HG02759 (cell line): ENCODE measurements at regions not wholly inside any gene's neighbourhood (a gene's known extent, or its start where the extent isn't known, plus 50 kb on each side); places are given as distances from the start of the nearest gene placed in this dataset.
"Not testable (repeated sequence)": the region's sequence is repeated elsewhere in the genome, so short reads cannot be mapped to it uniquely, and the experiment has no call there.

Experiments used
- ATAC-seq: cut with Tn5 transposase; IDR thresholded peaks from one replicate; pipeline ENCODE4 v1.9.1; 2021; ENCODE audit warnings: mild to moderate bottlenecking, moderate library complexity; ENCODE audit not compliant: unreplicated experiment

DNA sequence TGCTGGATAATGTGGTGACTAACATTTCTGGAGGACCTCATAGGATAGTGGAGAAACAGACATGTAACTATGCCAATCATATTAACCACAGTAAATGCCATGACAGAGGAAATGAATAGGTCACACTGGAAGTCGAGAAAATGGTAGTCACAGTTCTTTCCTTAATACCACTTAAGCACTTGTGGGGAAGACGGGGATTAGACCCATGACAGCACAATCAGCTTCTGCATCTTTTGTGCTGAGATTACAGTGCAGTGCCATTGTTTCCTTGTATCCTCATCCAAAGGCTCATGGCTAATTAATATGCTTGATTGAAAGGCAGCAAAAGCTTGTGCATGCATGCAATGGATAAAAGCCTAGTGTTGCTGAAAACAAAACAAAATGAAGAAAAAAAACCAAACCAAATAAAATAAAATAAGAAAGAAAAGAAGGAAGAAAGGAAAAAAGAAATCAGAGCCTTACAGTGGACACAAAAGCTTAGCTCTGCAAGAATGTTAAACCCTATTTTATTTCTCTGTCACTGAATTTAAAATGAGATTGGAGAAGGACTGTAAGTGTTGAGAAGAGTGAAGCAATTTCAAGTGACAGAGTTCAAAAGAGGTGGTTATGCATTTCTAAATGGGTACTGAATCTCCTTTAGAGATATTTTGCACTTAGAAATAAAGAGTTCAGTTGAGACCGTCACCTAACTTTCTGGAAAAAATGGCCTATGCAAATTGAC lies 1011.9 kb downstream of the CDH8 start:
- no peak for ATAC-seq

GRCh38 chr16:61014869-61015268 lies 1021.4 kb downstream of the CDH8 start:
- no peak for ATAC-seq

DNA sequence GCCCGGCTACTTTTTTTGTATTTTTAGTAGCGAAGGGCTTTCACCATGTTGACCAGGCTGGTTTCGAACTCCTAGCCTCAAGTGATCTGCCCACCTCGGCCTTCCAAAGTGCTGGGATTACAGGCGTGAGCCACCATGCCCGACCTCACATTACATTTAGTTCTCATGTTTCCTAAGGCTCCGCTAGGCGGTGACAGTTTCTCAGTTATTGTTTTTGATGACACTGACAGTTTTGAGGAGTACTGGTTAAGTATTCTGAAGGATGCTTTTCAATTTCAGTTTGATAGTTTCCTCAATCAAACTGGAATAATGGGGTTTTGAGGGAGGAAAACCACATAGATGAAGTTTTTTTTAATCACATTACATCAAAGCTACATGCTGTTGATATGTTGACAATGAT lies 1028.5 kb downstream of the CDH8 start:
- ATAC-seq: no peak

- ATAC-seq: no peak
Observed at GRCh38 chr16:61005952-61006351, 1030.3 kb downstream of the CDH8 start.

- ATAC-seq: no peak
Observed at GRCh38 chr16:61002479-61003204, 1033.6 kb downstream of the CDH8 start.

DNA sequence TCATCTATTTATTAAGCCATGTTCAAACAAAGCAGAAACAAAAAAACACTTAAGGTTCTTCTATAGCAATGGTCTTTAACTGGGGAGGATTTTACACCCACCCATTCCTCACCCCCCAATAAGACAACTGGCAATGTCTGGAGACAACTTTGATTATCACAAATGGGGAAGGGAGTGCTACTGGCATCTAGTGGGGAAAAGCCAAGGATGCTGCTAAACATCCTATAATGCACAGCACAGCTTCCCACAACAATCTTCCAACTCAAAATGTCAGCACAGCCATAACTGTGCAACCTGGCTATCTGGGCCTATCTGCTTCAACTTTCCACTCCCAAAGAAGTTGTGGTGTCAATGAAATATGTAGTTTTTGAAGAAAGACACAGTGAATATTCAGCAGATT lies 1044.4 kb downstream of the CDH8 start:
- ATAC-seq: no peak

- no peak for ATAC-seq
Observed at GRCh38 chr16:60989592-60989991, 1046.6 kb downstream of the CDH8 start.

- no peak for ATAC-seq
Observed at GRCh38 chr16:60979119-60979518, 1057.1 kb downstream of the CDH8 start.

- ATAC-seq: no peak
Observed at GRCh38 chr16:60949800-60950199, 1086.4 kb downstream of the CDH8 start.

- ATAC-seq: no peak
Observed at GRCh38 chr16:60945225-60945624, 1091.0 kb downstream of the CDH8 start.

GRCh38 chr16:60936189-60936588 lies 1100.0 kb downstream of the CDH8 start:
- not testable (repeated sequence) for ATAC-seq

GRCh38 chr16:60932600-60932999 lies 1103.6 kb downstream of the CDH8 start:
- ATAC-seq: no peak

- ATAC-seq: no peak
Observed at GRCh38 chr16:60930291-60930690, 1105.9 kb downstream of the CDH8 start.

GRCh38 chr16:60922920-60923319 lies 1113.3 kb downstream of the CDH8 start:
- ATAC-seq: no peak

DNA sequence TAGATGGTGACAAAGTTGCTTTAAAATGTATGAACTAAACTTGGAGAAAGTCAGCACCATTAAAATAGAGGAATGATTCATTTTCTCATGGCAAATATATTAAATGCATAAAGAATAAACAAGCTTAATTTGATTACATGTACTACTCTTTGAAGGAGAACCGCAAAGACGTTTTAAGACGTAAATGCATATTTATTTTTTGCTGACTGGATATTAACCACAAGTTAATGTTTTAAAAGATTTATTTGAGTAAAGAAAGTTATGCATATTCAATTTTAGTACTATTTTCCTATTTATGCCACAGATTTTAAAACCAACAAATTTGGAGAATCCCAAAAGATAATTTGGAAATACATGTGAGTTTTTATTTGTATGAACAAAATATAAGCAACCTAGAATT lies 1121.9 kb downstream of the CDH8 start:
- no peak for ATAC-seq

DNA sequence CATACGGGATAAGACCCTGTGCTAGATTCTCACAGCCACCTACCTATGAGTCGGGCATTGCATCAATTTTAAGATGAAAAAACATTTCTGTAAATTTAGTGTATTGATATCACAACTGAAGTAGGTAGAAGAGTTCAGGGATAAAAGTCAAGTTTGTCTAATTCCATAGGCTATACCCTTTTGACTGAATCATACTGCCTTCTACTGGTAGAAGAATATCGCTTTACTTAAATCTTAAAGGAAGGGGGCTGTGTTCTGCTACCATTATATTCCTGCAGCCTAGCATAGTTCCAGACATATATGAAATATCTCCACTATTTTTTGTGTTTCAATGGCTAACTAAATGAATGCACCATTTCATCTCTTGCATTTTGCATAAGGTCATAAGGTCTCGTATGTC lies 1128.6 kb downstream of the CDH8 start:
- ATAC-seq: no peak

DNA sequence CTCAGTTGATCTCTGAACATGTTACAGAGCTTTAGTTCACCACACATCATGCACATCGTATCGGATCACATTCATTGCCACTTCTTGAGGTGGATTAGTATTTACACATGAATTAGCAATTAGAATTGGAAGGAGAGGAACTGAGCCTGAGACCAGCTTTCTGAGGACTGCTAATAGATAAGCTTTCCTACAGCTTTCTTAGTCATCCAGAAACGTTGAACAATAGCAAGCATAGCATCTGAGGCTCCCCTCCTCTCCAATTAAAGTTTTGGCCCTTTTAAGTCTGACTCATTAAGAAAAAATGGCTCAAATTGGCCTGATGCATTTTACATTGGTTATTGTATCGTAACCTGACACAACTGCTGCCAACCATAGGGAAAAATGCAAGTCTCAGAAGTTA lies 1130.4 kb downstream of the CDH8 start:
- ATAC-seq: no peak

DNA sequence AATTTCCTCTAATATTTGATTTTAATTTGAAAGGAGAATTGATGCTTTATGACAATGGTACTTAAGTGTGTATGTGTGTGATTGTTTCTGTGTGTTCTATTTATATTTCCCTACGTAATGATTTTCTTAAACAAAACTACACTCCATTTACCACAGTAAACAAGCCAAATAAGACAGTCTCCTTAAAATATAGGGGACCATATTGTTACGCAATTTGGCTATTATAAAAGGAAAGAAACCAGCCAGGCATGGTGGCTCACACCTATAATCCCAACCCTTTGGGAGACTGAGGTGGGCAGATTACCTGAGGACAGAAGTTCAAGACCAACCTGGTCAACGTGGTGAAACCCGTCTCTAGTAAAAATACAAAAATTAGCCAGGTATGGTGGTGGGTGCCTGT lies 1134.1 kb downstream of the CDH8 start:
- ATAC-seq: no peak

- no peak for ATAC-seq
Observed at GRCh38 chr16:60882816-60883215, 1153.4 kb downstream of the CDH8 start.

GRCh38 chr16:60852635-60853034 lies 1183.6 kb downstream of the CDH8 start:
- ATAC-seq: no peak

- no peak for ATAC-seq
Observed at GRCh38 chr16:60821661-60822060, 1214.6 kb downstream of the CDH8 start.

DNA sequence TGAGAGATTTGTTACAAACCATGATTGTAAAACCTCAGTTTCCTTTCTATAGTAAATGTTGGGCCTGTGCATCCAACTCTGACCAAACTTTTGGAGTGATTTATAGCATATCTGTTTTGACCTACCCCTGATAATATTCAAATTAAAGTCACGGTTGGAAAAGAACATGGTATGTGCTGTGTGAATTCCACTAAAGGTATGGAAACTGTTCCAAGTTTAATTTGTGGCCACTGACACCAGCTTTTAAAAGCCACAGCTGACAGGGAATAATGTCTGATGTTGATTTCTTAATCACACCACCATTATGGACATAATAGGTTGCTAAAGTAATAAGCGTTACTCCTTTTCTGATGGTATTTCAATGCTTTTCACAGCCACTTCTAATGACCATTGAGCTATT lies 1215.9 kb downstream of the CDH8 start:
- ATAC-seq: no peak

DNA sequence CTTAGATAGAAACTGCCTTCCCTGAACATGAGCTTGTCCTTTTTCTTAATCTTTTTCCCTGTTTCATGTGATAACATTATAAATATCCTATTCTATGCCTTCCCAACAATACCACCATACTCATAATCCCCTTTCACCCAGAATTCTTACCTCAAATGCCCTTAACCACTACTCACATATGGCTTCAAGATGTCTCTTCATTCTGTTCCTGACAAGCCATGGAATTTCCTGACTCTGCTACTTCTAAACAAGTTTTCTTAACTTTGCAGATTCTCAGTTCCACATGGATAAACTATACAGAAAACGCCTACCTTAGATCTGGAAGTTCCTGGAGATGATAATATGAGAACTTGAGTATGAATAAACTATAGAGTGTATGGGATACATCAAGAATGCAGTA lies 1217.8 kb downstream of the CDH8 start:
- no peak for ATAC-seq
